Upper lobe of left lung (tissue), 6 donors: ENCODE measurements at regions not wholly inside any gene's neighbourhood (a gene's known extent, or its start where the extent isn't known, plus 50 kb on each side); places are given as distances from the start of the nearest gene placed in this dataset.

ENCODE experiments used
- ATAC-seq, 2 donors: fragments of 200-7000 bp; cut with Tn5 transposase; one replicate each; pipeline ENCODE4 v1.9.1; 2022; ENCODE audit warnings: mild to moderate bottlenecking in 2 of 2, moderate library complexity in 2 of 2; ENCODE audit not compliant: low FRiP score in 2 of 2
- DNase-seq, 2 donors: peaks; one replicate each; pipeline ENCODE4 v3.0.0-alpha.2; 2019 to 2020
- H3K27ac ChIP-seq, 4 donors: fragments of 200-600 bp; sonication (generic); one replicate each; pipeline ENCODE4 v1.5.1; 2016 to 2019
- H3K27me3 ChIP-seq, 4 donors: fragments of 200-600 bp; sonication (generic); one replicate each; pipeline ENCODE4 v1.5.1; 2017 to 2019
- H3K36me3 ChIP-seq, 4 donors: fragments of 200-600 bp; sonication (generic); one replicate each; pipeline ENCODE4 v1.5.1; 2016 to 2019
- H3K4me1 ChIP-seq, 4 donors: fragments of 200-600 bp; sonication (generic); one replicate each; pipeline ENCODE4 v1.5.1; 2018 to 2019
- H3K4me3 ChIP-seq, 4 donors: fragments of 200-600 bp; sonication (generic); one replicate each; pipeline ENCODE4 v1.5.1; 2017 to 2019; ENCODE audit warnings: mild to moderate bottlenecking in 2 of 4, moderate library complexity in 1 of 4
- H3K9me3 ChIP-seq, 4 donors: fragments of 200-600 bp; sonication (generic); one replicate each; pipeline ENCODE4 v1.5.1; 2018 to 2019
- EP300 ChIP-seq, 4 donors: sonication (generic); formaldehyde crosslinking; IDR thresholded peaks; one replicate each; pipeline ENCODE4 v1.5.1; 2017; ENCODE audit warnings: antibody characterized with exemption in 4 of 4, control low read depth in 2 of 4
- POLR2A ChIP-seq, 4 donors: fragments of 450-650 bp; IDR thresholded peaks; one replicate each; pipeline ENCODE4 v1.5.1; 2016 to 2017; ENCODE audit warnings: antibody characterized with exemption in 4 of 4, mild to moderate bottlenecking in 2 of 4
- POLR2AphosphoS5 ChIP-seq, 2 donors: sonication (generic); formaldehyde crosslinking; IDR thresholded peaks; one replicate each; pipeline ENCODE4 v1.5.1; 2017; ENCODE audit warnings: antibody characterized with exemption in 2 of 2
- WGBS, 2 donors: methylation state at CpG; one replicate each; pipeline ENCODE4 v1.1.5; 2017 to 2018; 5-methylcytosine and 5-hydroxymethylcytosine counted together
- TF ChIP-seq, protein P1 (sequence below), 6 experiments: fragments of 450-650 bp in 4 of 6; fragments of 200-600 bp in 2 of 6; sonication (generic) in 2 of 6; IDR thresholded peaks; one replicate each; pipeline ENCODE4 v1.5.1; 2016 to 2019; ENCODE audit warnings: antibody characterized with exemption in 6 of 6
- donor health status: DM: no; HTN: no; CAD: no; lungs with moderate emphysema.
- donor health status: DM: no; HTN: yes; CAD: no; lungs with severe emphysema.

DNA sequence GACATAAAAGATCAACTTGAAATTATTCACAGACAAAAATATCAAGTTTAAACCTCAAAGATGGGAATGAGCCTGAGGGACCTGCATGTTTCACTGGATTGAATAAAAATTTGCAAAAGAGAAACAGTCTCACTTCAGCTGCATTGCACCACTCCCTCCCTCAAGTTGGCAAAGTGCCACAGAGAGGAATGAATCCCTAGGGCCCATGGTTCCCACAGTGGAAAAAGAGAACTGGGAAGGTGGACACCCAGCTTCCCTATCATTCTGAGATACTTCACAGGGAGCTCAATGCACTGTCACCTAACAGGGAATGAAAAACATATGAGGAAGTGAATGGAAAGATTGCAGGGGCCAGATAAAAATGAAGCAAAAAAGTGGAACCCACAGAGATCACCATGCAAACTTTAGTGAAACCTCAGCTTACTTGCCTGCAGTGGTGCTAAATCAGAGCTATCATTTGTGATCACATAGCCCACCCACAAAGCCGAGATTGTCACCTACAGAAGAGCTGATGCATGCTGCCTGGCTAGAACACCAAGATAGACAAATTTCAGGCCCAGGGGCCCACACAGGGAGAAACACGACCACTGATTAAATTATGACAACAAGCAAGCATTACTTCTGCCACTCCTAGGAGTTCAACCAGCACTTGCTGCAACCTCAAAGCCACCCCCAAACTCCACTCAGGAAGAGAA lies 911.3 kb downstream of the LRFN5 start:
- Histone ChIP-seq H3K4me1 (no peaks in the 10 kb centered on the region), H3K4me3 (no peak overlapping the region), H3K9me3 (no peaks in the 10 kb centered on the region), H3K27ac (no peak overlapping the region), H3K27me3 (no peaks in the 10 kb centered on the region), H3K36me3 (no peaks in the 10 kb centered on the region)
- DNase-seq (no peak), ATAC-seq (no peak)
- no peak for TF ChIP-seq EP300 (IDR thresholded peaks at IDR 0.05)
- TF ChIP-seq, protein P1, sequence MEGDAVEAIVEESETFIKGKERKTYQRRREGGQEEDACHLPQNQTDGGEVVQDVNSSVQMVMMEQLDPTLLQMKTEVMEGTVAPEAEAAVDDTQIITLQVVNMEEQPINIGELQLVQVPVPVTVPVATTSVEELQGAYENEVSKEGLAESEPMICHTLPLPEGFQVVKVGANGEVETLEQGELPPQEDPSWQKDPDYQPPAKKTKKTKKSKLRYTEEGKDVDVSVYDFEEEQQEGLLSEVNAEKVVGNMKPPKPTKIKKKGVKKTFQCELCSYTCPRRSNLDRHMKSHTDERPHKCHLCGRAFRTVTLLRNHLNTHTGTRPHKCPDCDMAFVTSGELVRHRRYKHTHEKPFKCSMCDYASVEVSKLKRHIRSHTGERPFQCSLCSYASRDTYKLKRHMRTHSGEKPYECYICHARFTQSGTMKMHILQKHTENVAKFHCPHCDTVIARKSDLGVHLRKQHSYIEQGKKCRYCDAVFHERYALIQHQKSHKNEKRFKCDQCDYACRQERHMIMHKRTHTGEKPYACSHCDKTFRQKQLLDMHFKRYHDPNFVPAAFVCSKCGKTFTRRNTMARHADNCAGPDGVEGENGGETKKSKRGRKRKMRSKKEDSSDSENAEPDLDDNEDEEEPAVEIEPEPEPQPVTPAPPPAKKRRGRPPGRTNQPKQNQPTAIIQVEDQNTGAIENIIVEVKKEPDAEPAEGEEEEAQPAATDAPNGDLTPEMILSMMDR (IDR thresholded peaks at IDR 0.05) = no peak
- no peak for TF ChIP-seq POLR2A (IDR thresholded peaks at IDR 0.05)
- TF ChIP-seq POLR2AphosphoS5 (IDR thresholded peaks at IDR 0.05) = no peak
- 49 to 60% methylated on average over 2 of the region's 2 CpGs for WGBS, 2 donors

DNA sequence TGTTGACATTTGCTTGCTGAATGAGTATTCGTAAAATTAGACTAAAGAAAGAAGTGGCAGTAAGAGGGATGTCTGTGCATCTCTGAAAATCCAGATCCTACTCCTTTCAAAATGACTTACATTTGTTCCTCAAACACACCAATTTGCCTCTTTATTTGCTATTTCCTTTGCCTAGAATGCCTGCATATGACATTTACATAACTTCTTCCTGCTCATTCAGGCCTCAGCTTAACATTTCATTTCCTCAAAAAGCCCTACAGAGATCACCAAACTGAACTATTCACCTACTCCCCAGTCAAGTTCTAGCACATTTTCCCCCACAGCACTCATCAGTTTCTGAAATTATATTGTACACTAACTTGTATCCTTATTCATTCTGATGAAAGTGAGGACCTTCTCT lies 907.2 kb downstream of the LRFN5 start:
- H3K4me1 ChIP-seq = no peaks in the 10 kb centered on the region
- 85 to 96% methylated on average over 1 of the region's 1 CpG for WGBS, 2 donors
- no peak overlapping the region for H3K27ac ChIP-seq
- ATAC-seq (no peak), DNase-seq (no peak)
- H3K36me3 ChIP-seq = no peaks in the 10 kb centered on the region
- no peak overlapping the region for H3K4me3 ChIP-seq
- H3K27me3 ChIP-seq = no peaks in the 10 kb centered on the region
- TF ChIP-seq, protein P1 (IDR thresholded peaks at IDR 0.05) = no peak
- TF ChIP-seq EP300 (IDR thresholded peaks at IDR 0.05) (no peak), POLR2AphosphoS5 (IDR thresholded peaks at IDR 0.05) (no peak), POLR2A (IDR thresholded peaks at IDR 0.05) (no peak)
- no peaks in the 10 kb centered on the region for H3K9me3 ChIP-seq

DNA sequence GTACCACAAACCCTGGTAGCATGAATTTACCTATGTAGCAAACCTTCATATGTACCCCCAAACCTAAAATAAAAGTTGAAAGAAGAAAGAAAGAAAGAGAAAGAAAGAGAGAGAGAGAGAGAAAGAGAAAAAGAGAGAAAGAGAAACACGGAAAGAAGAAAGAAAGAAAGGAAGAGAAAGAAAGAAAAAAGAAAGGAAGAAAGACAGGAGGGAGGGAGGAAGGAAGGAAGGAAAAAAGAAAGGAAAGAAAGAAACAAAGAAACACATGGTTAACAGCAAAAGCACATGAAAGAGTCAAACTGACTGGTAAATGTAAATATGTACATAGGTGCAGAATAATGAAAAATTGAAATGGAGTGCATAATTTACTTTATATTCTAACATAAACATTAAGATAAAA lies 903.4 kb downstream of the LRFN5 start:
- no peak for ATAC-seq
- 78 to 100% methylated on average over 1 of the region's 1 CpG for WGBS, 2 donors

DNA sequence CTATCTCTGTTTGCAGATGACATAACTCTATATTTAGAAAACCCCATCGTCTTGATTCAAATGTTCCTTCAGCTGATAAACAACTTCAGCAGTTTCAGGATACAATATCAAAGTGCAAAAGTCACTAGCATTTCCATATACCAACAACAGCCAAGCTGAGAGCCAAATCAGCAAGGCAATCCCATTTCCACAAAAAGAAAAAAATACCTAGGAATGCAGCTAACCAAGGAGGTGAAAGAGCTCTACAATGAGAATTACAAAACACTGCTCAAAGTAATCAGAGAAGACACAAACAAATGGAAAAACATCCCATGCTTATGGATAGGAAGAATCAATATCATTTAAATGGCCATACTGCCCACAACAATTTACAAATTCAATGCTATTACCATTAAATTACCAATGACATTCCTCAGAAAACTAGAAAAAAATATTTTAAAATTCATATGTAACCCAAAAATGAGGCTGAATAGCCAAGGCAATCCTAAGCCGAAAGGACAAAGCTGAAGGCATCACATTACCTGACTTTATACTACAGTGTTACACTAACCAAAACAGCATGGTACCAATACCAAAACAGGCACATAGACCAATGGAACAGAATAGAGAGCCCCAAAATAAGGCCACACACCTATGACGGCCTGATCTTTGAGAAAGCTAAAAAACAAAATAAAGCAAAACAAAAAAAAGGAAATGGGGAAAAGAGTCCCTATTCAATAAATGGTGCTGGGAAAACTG lies 901.7 kb downstream of the LRFN5 start:
- H3K9me3 ChIP-seq = no peaks in the 10 kb centered on the region
- ATAC-seq (no peak), DNase-seq (no peak)
- no peaks in the 10 kb centered on the region for H3K27me3 ChIP-seq
- no peak overlapping the region for H3K27ac ChIP-seq
- H3K36me3 ChIP-seq = no peaks in the 10 kb centered on the region
- TF ChIP-seq, protein P1 (IDR thresholded peaks at IDR 0.05) = no peak
- TF ChIP-seq EP300 (IDR thresholded peaks at IDR 0.05) (no peak), POLR2A (IDR thresholded peaks at IDR 0.05) (no peak), POLR2AphosphoS5 (IDR thresholded peaks at IDR 0.05) (no peak)
- 63 to 73% methylated on average over 3 of the region's 3 CpGs for WGBS, 2 donors
- no peak overlapping the region for H3K4me3 ChIP-seq
- no peaks in the 10 kb centered on the region for H3K4me1 ChIP-seq

More for the DNA sequence above, 903.4 kb downstream of the LRFN5 start:
- Histone ChIP-seq H3K9me3 (no peaks in the 10 kb centered on the region), H3K27ac (no peak overlapping the region), H3K4me3 (no peak overlapping the region), H3K4me1 (no peaks in the 10 kb centered on the region), H3K27me3 (no peaks in the 10 kb centered on the region), H3K36me3 (no peaks in the 10 kb centered on the region)
- DNase-seq = no peak
- no peak for TF ChIP-seq POLR2A (IDR thresholded peaks at IDR 0.05)
- TF ChIP-seq, protein P1 (IDR thresholded peaks at IDR 0.05) = no peak
